ENCODE measurements at regions not wholly inside any gene's neighbourhood (a gene's known extent, or its start where the extent isn't known, plus 50 kb on each side); places are given as distances from the start of the nearest gene placed in this dataset.
"Not testable (repeated sequence)": the region's sequence is repeated elsewhere in the genome, so short reads cannot be mapped to it uniquely, and the experiment has no call there.

- H3K4me3 Mint-ChIP-seq = no peak overlapping the region
- peaks cover 0 to 15% of the 10 kb centered on the region in 2 donors for H3K27me3 Mint-ChIP-seq
- peaks cover 3 to 6% of the 10 kb centered on the region in 2 donors for H3K4me1 Mint-ChIP-seq
- H3K36me3 Mint-ChIP-seq = peaks cover 0 to 2% of the 10 kb centered on the region in 2 donors
- ATAC-seq (replicated peaks) (no peak), DNase-seq (no peak)
- no peak overlapping the region for H3K27ac Mint-ChIP-seq
- peaks cover 1 to 4% of the 10 kb centered on the region in 2 donors for H3K9me3 Mint-ChIP-seq
Observed at GRCh38 chrX:40374486-40374885, 206.3 kb upstream of the ATP6AP2 start.

- H3K27ac Mint-ChIP-seq = no peak overlapping the region
- no peak for ATAC-seq (replicated peaks)
- H3K36me3 Mint-ChIP-seq = peaks cover 0 to under 1% of the 10 kb centered on the region in 2 donors
Observed at GRCh38 chrX:40373641-40374040, 207.1 kb upstream of the ATP6AP2 start.

GRCh38 chrX:40373025-40373424 is 207.7 kb upstream of the ATP6AP2 start:
- ATAC-seq (replicated peaks) = no peak
- DNase-seq = no peak
- Mint-ChIP-seq H3K9me3 (peaks cover 0 to 4% of the 10 kb centered on the region in 2 donors), H3K27ac (no peak overlapping the region), H3K4me1 (peaks cover 3 to 6% of the 10 kb centered on the region in 2 donors), H3K27me3 (peaks cover 0 to 6% of the 10 kb centered on the region in 2 donors), H3K4me3 (no peak overlapping the region), H3K36me3 (no peaks in the 10 kb centered on the region)

More at GRCh38 chrX:40373641-40374040, 207.1 kb upstream of the ATP6AP2 start:
- Mint-ChIP-seq H3K4me1 (peaks cover 3 to 6% of the 10 kb centered on the region in 2 donors), H3K4me3 (no peak overlapping the region), H3K9me3 (peaks cover under 1 to 4% of the 10 kb centered on the region in 2 donors), H3K27me3 (peaks cover 0 to 6% of the 10 kb centered on the region in 2 donors)
- DNase-seq = no peak

DNA sequence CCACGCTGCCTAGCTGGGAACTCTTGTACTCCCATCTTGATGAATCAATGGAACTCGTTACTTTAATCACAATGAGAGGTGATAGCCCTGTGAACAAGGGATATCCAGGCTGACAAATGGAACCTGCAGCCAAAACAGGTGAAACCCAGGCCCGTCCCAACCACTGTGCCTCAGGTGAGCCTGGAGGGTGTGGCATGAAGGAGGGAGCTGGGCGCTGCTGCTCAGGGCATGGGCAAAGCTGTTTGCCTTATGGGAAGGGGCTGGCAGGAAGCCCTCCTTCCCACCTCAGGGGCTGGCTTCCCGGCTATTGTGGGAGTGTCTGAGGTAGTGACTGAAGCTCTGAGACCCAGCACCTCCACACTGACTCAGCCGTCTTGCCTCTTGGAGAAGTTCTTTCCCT is 209.4 kb upstream of the ATP6AP2 start:
- H3K4me3 Mint-ChIP-seq = no peak overlapping the region

DNA sequence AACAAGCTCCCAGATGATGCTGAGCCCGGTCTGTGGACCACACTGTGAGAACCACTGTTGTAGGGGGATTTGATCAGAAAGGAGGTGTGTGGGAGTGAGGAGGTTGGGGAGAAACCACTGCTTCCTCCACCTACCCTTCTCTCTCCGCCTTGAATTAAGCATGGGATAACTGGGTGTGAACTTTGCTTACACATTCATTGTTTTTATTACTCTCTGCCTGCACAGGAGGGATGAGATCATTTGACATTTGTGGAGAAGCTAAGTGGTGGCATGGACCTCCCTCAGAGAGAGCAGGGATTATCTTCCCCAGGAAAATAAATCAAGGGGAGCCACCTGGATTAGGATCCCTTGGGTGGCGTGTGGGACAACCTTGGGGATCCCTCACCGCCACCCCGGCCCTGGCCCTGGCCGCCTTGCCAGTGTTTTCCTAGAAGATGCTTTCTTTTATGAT is 212.1 kb upstream of the ATP6AP2 start:
- H3K27me3 Mint-ChIP-seq = no peaks in the 10 kb centered on the region
- H3K9me3 Mint-ChIP-seq = peaks cover 2 to 8% of the 10 kb centered on the region in 2 donors
- peaks cover 0 to 6% of the 10 kb centered on the region in 2 donors for H3K36me3 Mint-ChIP-seq
- no peak overlapping the region for H3K4me3 Mint-ChIP-seq
- H3K4me1 Mint-ChIP-seq = no peaks in the 10 kb centered on the region
- no peak for ATAC-seq (replicated peaks)
- DNase-seq = no peak
- H3K27ac Mint-ChIP-seq = no peak overlapping the region

More for the DNA sequence above, 209.4 kb upstream of the ATP6AP2 start:
- Mint-ChIP-seq H3K4me1 (peaks cover under 1 to 3% of the 10 kb centered on the region in 2 donors), H3K27me3 (peaks cover 0 to 6% of the 10 kb centered on the region in 2 donors), H3K9me3 (peaks cover 0 to 4% of the 10 kb centered on the region in 2 donors), H3K27ac (no peak overlapping the region), H3K36me3 (no peaks in the 10 kb centered on the region)
- ATAC-seq (replicated peaks) = no peak
- DNase-seq = no peak

DNA sequence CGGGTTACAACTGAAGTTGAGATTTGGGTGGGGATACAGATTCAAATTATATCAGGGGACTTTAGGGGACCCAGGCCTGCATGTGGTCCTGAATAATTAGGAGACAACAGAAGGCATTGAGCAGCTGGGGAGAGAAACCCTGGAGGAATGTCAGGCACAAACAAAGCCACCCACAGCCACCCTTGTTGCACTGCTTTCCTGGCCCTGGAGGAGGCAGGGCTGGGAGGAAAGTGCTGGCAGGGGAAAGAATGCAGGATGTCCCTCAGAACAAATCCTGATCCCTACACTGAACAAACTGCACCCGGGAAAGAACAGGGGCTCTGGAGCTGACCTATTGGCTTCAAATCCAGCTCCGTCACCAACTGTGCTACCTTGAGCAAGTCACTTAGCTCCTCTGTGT is 214.1 kb upstream of the ATP6AP2 start:
- no peak for DNase-seq
- no peak overlapping the region for H3K27ac Mint-ChIP-seq
- H3K4me3 Mint-ChIP-seq = no peak overlapping the region
- H3K9me3 Mint-ChIP-seq = peaks cover 2 to 4% of the 10 kb centered on the region in 2 donors
- H3K27me3 Mint-ChIP-seq = no peaks in the 10 kb centered on the region
- peaks cover 0 to 6% of the 10 kb centered on the region in 2 donors for H3K36me3 Mint-ChIP-seq
- ATAC-seq (replicated peaks) = no peak
- no peaks in the 10 kb centered on the region for H3K4me1 Mint-ChIP-seq

- H3K36me3 Mint-ChIP-seq; H3K4me1 Mint-ChIP-seq; ATAC-seq (replicated peaks); H3K4me3 Mint-ChIP-seq; DNase-seq; H3K9me3 Mint-ChIP-seq; H3K27ac Mint-ChIP-seq; H3K27me3 Mint-ChIP-seq: not testable (repeated sequence)
Observed at GRCh38 chrX:40362291-40362690, 218.5 kb upstream of the ATP6AP2 start.

DNA sequence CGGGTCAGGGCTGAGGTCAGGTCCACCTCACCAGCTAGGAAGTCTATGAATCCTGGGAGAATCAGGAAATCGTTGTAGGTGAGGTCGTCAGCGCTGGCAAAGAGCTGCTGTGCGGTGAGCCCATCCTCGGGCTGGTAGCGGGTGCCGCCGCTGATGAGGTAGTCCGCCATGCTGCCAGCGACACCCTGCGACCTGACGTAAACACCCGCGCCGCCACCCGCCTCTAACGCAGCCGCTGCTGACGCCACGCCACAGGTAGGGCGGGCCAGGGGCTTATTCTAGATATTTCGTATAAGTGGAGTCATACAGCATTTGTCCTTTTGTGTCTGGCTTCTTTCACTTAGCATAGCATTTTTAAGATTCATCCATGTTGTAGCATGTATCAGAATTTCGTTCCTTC is 220.2 kb upstream of the ATP6AP2 start:
- no peaks in the 10 kb centered on the region for H3K27me3 Mint-ChIP-seq
- peaks cover 0 to 6% of the 10 kb centered on the region in 2 donors for H3K36me3 Mint-ChIP-seq
- no peak for ATAC-seq (replicated peaks)
- no peak overlapping the region for H3K27ac Mint-ChIP-seq
- no peak overlapping the region for H3K4me3 Mint-ChIP-seq
- H3K4me1 Mint-ChIP-seq = no peaks in the 10 kb centered on the region
- H3K9me3 Mint-ChIP-seq = peaks cover 2 to 4% of the 10 kb centered on the region in 2 donors
- DNase-seq = no peak

GRCh38 chrX:40359593-40359992 is 221.2 kb upstream of the ATP6AP2 start:
- H3K36me3 Mint-ChIP-seq = peaks cover 0 to 3% of the 10 kb centered on the region in 2 donors
- no peak for ATAC-seq (replicated peaks)

DNA sequence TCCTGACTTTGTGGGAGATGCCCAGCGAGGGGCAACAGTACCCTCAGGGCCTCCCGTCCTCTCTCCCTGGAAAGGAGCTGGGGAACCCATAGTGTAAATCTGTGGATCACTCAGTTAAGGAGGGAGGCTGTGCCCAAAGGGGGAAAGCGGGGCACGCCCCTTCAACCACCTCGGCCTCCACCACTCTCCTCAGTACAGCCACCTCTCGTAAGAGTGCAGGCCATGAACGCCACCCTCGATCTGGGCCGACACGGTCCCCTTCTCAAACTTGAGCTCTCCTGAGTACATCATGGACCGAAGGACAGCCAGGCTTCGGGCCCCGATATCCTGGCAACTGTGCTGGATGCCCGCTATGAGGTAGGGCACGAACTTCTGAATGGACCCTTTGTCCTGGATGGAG is 221.8 kb upstream of the ATP6AP2 start:
- no peaks in the 10 kb centered on the region for H3K9me3 Mint-ChIP-seq
- no peaks in the 10 kb centered on the region for H3K36me3 Mint-ChIP-seq
- no peaks in the 10 kb centered on the region for H3K27me3 Mint-ChIP-seq
- no peak for ATAC-seq (replicated peaks)
- DNase-seq = no peak
- no peak overlapping the region for H3K4me3 Mint-ChIP-seq
- H3K27ac Mint-ChIP-seq = no peak overlapping the region
- H3K4me1 Mint-ChIP-seq = no peaks in the 10 kb centered on the region

More at GRCh38 chrX:40359593-40359992, 221.2 kb upstream of the ATP6AP2 start:
- no peak for DNase-seq
- Mint-ChIP-seq H3K27me3 (no peaks in the 10 kb centered on the region), H3K27ac (no peak overlapping the region), H3K4me1 (no peaks in the 10 kb centered on the region), H3K9me3 (peaks cover 2 to 4% of the 10 kb centered on the region in 2 donors), H3K4me3 (no peak overlapping the region)

- Mint-ChIP-seq H3K27me3 (no peaks in the 10 kb centered on the region), H3K4me1 (no peaks in the 10 kb centered on the region), H3K27ac (no peak overlapping the region), H3K9me3 (no peaks in the 10 kb centered on the region), H3K36me3 (no peaks in the 10 kb centered on the region), H3K4me3 (no peak overlapping the region)
- DNase-seq (no peak), ATAC-seq (replicated peaks) (no peak)
Observed at GRCh38 chrX:40349251-40349650, 231.5 kb upstream of the ATP6AP2 start.

DNA sequence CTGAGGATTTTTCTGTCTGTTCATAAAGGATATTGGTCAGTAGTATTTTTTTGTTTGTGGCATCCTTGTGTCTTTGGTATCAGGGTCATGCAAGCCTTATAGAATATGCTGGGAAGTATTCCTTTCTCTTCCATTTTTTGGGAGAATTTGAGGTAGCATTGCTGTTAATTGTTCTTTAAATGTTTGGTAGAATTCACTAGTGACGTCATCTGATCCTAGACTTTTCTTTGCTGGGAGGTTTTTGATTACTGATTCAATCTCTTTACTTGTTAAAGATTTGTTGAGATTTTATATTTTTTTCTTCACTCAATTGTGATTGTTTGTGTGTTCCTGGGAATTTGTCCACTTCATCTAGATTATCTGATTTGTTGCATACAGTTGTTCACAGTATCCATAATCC is 234.4 kb upstream of the ATP6AP2 start:
- no peak for ATAC-seq (replicated peaks)
- Mint-ChIP-seq H3K4me1 (no peaks in the 10 kb centered on the region), H3K36me3 (no peaks in the 10 kb centered on the region)

GRCh38 chrX:40343319-40343718 is 237.5 kb upstream of the ATP6AP2 start:
- Mint-ChIP-seq H3K27me3 (no peaks in the 10 kb centered on the region), H3K4me1 (peaks cover 0 to 1% of the 10 kb centered on the region in 2 donors), H3K4me3 (no peak overlapping the region), H3K9me3 (no peaks in the 10 kb centered on the region), H3K36me3 (no peaks in the 10 kb centered on the region), H3K27ac (no peak overlapping the region)
- ATAC-seq (replicated peaks) (no peak), DNase-seq (no peak)

More for the DNA sequence above, 234.4 kb upstream of the ATP6AP2 start:
- DNase-seq = no peak
- Mint-ChIP-seq H3K9me3 (no peaks in the 10 kb centered on the region), H3K27ac (no peak overlapping the region), H3K27me3 (no peaks in the 10 kb centered on the region), H3K4me3 (no peak overlapping the region)

DNA sequence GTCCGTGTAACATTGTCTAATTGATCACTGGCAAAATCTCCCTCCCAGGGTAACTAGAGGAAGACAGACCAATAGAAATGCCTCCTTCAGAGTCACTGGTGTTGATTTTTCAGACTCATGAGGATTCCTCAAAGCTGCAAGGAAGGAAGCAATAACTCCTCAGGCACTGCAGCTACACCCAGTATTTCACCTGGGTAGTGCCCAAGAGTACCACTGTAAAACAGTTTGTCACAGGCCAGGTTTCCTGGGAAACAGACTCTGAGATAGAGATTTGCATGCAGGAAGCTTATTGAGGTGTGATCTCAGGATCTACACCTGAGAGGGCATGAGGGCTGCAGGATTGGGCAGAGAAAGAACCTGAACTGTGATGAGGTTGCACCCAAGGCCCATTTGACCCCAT is 240.7 kb upstream of the ATP6AP2 start:
- Mint-ChIP-seq H3K27me3 (no peaks in the 10 kb centered on the region), H3K4me1 (peaks cover 0 to 1% of the 10 kb centered on the region in 2 donors), H3K36me3 (no peaks in the 10 kb centered on the region), H3K9me3 (no peaks in the 10 kb centered on the region), H3K4me3 (no peak overlapping the region), H3K27ac (no peak overlapping the region)
- ATAC-seq (replicated peaks) (no peak), DNase-seq (no peak)

- Mint-ChIP-seq H3K9me3 (peaks cover 0 to 1% of the 10 kb centered on the region in 2 donors), H3K4me1 (no peaks in the 10 kb centered on the region), H3K27ac (no peak overlapping the region), H3K27me3 (peaks cover 0 to 6% of the 10 kb centered on the region in 2 donors), H3K36me3 (no peaks in the 10 kb centered on the region), H3K4me3 (no peak overlapping the region)
- ATAC-seq (replicated peaks) = no peak
- no peak for DNase-seq
Observed at GRCh38 chrX:40333344-40333743, 235.6 kb upstream of the BCOR start.

Measured in stimulated activated naive B cell treated with anti-CD40 and anti-IgM and Interleukin-4, amounts not matched to agents 10 μg/mL and 1 μg/mL and 100 μg/mL, for 72 hours (primary cell).